HG02610 (cell line): ENCODE measurements at regions not wholly inside any gene's neighbourhood (a gene's known extent, or its start where the extent isn't known, plus 50 kb on each side); places are given as distances from the start of the nearest gene placed in this dataset.

ENCODE experiments used
- ATAC-seq: cut with Tn5 transposase; IDR thresholded peaks from one replicate; pipeline ENCODE4 v1.9.1; 2021; ENCODE audit warnings: mild to moderate bottlenecking, moderate library complexity; ENCODE audit not compliant: unreplicated experiment

- no peak for ATAC-seq
Measured at GRCh38 chr12:125222876-125223275, 157.6 kb downstream of the AACS start.

DNA sequence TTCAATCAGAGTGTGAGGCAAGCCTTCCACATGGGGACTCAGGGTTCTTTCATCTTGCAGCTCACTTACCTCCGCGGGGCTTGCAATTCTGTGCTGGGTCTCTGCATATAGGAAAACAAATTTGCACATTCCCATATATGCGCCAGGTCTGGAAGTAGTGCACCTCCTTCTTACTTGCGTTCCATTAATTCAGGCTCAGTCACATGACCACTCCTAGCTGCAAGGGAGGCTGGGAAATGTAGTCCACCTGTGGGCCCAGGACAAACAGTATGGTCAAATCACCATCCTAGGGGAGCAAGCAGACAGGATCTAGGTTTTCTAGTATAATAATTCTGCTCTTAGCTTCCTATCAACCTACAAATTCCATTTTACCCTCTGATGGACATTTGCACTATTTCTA lies 160.4 kb downstream of the AACS start:
- no peak for ATAC-seq

GRCh38 chr12:125228519-125229260 lies 163.5 kb downstream of the AACS start:
- no peak for ATAC-seq

- no peak for ATAC-seq
Measured at GRCh38 chr12:125229878-125230530, 164.8 kb downstream of the AACS start.

- no peak for ATAC-seq
Measured at GRCh38 chr12:125233319-125233718, 168.1 kb downstream of the AACS start.

- no peak for ATAC-seq
Measured at GRCh38 chr12:125239563-125239962, 174.3 kb downstream of the AACS start.

- no peak for ATAC-seq
Measured at GRCh38 chr12:125240717-125241116, 175.5 kb downstream of the AACS start.

DNA sequence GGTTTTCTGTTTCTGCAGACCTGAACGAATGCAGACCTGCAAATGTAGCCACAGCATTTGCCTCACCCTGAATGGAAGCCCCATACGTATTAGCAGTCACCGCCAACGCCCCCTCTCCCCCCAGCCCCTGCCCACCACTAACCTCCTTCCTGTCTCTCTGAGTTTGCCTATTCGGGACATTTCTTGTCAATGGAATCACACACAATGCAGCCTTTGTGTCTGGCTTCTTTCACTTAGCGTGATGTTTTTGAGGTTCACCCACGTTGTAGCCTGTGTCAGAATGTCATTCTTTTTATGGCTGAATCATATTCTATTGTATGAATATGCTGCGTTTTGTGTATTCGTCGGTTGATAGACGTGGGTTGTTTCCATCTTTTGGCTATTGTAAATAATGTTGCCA lies 178.6 kb downstream of the AACS start:
- ATAC-seq = no peak

DNA sequence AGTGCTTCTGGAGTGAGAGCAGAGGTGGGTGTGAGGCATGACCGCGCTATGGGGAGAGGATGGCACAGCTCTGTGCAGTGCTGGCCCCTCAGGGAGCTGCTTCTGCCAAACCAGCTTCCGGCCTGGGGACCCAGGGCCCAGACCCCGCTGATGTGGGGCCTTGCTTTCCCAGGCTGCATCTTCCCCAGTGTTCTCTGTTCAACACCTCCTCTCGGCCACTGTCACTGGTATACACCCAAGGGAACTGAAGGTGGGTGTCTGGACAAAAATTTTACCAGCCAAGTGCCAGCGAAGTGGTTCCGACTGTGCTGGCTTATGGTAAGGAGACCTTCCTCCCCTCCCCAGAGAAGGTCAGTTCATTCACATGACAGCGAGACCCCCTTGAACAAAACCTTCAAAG lies 179.1 kb downstream of the AACS start:
- ATAC-seq = no peak

DNA sequence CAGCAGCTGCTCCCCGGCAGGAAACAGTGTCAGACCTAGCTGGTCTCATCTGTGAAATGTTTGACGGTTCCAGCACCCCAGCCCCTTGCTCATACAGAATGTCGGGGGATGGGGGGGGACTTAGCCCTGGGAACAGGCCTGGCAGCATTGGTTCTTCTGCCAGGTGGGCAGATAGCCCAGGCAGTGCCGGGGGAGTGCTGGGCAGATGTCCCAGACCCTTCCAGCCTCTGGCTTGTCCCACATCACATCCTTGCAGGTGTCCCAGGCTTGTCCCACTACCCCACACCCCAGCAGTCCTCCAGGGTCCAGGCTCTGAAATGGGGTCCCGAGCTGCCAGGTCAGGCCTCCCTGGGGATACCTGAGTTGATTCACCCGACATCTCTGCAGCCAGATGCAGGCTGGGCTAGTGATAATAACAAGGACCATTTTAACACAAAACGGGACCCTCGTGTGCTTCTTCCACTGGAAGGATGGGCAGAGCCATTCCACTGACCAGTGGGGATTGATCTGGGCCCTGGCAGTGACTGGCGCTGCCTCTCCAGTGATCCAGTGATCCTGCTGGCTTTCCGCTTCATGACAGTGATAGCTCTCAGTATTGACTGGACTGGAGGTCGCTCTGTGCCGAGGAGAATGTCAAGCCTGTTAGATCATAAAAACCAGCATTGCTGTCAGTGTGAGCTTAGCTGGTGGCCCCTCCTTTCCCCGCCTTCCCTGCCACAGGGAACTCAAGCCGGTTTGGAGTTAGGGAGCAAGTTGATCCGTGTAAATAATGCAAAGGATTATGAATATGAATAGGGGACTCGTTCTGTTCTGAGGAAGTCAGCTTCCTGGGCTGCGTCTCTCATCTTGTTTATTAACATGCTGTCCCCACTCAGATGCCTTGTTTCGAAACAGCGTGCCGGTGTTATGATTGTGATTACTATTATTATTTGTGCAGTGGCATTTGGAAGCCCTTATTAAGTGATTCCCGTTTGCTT lies 180.6 kb downstream of the AACS start:
- ATAC-seq = no peak

DNA sequence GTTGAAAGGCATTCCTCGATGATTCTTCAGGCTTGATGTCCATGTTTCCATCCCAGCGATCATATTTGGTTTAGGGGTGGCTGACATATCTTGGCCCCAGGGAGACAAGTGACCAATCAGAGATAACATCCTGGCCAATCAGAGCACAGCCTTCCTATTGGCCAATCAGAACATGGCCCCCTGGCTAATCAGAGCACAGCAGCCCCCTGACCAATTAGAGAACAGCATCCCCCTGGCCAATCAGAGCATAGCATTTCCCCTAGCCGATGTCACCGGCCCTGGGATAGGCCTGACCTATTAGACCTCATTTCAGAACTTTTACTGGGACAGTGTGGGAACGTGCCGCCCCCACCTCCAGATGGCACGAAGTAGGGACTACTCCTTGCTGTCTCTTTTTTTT lies 182.2 kb downstream of the AACS start:
- ATAC-seq = no peak

DNA sequence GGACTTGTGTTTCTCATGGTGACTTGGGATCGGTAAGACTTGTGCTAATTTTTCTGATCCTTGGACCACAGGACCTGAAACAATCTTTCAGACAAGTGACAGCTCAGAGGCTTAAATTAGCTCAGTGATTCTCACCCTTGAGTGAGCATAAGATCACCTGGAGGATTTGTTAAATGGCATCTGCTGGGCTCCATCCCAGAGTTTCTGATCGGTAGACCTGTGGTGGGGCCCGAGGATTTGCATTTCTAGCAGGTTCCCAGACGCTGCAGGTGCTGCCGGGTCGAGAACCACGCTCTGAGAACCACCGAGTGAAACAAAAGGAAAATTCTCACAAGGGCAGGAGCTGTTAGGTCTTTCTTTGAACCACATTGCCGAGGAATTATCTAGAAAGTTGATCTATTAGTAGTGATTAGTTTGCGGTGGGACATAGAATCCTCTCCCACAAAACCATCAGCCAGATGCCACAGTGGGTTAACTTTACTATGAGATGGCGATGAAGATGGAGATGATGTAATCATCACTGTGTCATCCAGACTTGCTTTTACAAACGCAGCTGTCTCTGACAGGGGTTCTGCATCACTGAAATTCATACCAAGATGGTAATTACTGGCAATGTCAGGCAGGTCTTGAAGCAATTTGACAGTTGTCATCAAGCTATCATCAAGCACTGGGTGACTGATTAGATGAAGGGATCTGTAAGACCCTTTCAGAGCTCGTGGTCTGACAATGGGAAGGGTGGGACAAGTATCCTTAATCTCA lies 184.0 kb downstream of the AACS start:
- ATAC-seq = no peak

- ATAC-seq = no peak
Measured at GRCh38 chr12:125249932-125250331, 184.7 kb downstream of the AACS start.

DNA sequence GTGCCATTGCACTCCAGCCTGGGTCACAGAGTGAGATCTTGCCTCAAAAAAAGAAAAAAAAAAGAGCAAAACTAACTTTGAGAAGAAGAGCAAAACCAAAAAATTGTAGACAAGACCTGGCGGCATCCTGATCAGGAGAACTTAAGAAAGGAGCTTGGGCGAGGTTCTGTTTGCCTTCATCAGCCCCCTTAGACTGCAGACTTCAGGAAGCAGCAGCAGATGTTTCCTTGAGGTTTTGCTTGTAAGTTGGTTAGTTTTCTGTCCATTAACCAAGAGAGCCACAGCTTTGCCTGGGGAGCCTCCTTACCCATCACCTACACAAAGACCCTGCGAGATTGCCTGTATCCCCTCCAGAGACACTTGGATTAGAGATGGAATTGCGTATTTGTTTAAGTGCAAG lies 189.0 kb downstream of the AACS start:
- ATAC-seq = no peak

- no peak for ATAC-seq
Measured at GRCh38 chr12:125254856-125255255, 189.6 kb downstream of the AACS start.

DNA sequence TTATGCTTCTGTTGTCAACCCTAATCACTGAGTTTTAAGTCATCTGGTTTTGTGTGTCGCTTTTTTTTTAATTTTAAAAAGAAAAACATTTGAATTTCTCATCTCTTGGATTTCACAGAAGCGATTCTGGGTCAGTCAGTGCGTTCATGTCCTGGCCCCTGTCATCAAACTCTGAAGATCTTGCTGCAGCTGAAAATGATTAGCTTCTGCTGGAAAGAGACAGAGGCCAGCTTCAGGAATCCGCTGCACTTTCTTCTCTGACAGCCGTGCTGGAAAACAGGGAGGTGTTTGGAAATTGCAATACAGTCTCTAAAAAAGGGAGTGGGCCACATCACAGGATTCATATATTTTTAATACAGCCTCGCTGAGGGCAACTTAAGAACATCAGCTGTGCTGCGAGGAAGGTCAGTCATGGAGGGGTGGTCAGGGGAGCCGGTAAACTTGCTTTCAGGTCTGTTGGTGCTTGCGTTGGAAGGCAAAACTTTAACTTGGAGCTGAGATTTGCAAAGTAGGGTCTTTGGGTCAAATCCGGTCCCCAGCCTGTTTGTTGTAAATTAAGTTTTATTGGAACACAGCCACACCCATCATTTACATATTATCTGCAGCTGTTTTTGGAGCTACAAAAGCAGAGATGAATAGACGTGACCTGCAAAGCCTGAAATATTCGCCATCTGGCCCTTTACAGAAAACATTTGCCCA lies 190.8 kb downstream of the AACS start:
- no peak for ATAC-seq

- ATAC-seq = no peak
Measured at GRCh38 chr12:125256634-125256936, 191.3 kb downstream of the AACS start.

GRCh38 chr12:125259178-125259867 lies 194.1 kb downstream of the AACS start:
- ATAC-seq = no peak

- ATAC-seq = no peak
Measured at GRCh38 chr12:125262851-125263250, 197.6 kb downstream of the AACS start.

- no peak for ATAC-seq
Measured at GRCh38 chr12:125263385-125263784, 198.2 kb downstream of the AACS start.
